ENCODE measurements at regions not wholly inside any gene's neighbourhood (a gene's known extent, or its start where the extent isn't known, plus 50 kb on each side); places are given as distances from the start of the nearest gene placed in this dataset.

DNA sequence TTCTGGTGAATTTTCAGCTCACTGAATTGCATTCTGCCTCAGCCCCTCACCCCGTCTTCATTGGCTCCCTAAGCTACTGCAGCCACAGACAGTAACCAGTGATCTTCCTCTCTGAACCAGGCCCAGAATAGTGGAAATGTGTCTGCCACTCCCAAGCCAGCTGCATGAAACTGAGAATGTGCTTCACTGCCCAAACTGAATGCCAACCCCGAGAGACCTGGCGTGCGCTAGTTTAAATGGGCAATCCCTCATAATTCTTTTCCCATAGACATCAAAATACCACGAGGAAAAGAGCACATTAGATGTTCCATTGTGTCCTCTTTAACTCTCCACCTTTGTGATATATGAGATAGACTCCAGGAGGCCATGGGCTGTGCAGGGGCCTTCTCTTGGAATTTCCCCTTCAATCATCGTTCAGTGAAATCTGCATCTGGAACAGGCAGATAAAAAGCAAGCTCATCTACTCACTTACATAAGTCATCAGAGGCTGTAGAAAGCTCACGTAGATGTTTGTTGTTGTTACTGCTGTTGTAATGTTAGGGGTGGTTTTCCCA lies 320.2 kb downstream of the NFIB start:
- Histone ChIP-seq H3K79me2 (ENCODE audit: low read length) (no peaks in the 10 kb centered on the region), H3K27me3 (ENCODE audit: low read length) (no peaks in the 10 kb centered on the region), H2AFZ (ENCODE audit: low read length) (no peak overlapping the region), H3K9ac (ENCODE audit: low read length) (no peak overlapping the region), H3K4me3 (ENCODE audit: low read length) (no peak overlapping the region), H3K4me1 (ENCODE audit: low read length) (no peaks in the 10 kb centered on the region), H3K27ac (ENCODE audit: low read length) (no peak overlapping the region), H3K9me2 (replicated peaks; ENCODE audit: insufficient read depth, low read length) (no peaks in the 10 kb centered on the region), H3K36me3 (ENCODE audit: insufficient read depth, low read length) (no peaks in the 10 kb centered on the region), H3K9me3 (ENCODE audit: low read length) (no peaks in the 10 kb centered on the region), H3K4me2 (ENCODE audit: low read depth, low read length, poor library complexity, severe bottlenecking) (no peak overlapping the region), H4K20me1 (ENCODE audit: insufficient read depth, low read depth, low read length) (no peaks in the 10 kb centered on the region)
- DNase-seq, result no peak

DNA sequence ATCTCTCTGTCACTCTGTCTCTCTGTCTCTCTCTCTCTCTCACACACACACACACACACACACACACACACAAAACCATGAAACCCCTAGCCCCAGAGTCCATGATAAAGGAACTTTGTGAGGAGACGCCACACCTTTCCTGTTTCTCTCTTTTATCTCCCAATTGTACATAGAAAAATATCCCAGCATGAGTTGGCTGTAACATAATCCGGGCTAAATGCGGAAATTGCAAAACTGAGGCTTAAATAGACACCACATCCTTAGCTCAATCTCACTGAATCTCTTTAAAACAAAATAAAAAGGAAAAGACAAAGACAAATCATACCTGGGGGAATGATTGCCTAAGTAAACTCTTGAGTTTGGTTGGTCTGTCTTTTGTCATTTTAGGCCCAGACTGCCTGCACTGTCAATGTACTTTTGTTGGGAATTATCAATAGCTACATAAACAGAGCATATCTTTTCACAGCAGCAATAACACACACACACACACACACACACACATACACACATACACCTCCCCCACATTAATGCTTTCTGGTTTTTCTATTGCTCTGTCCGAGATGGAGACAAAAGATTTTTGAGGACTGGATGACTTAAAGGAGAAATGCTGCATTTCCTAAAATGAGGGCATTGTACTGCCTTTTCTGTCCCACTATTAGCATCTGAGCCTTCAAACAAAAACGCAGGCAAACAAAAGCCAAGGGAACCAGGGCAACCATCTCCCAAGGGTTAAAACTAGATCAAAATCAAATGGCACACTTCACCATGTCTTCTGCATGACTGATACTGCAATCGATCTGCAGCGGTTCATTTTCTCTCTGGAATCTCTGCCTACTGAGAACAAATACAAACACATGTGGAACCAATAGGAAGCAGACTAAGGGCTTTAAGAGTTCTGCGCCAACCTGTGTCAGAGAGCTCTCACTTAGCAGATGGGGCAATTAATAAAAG lies 321.5 kb downstream of the NFIB start:
- Histone ChIP-seq H4K20me1 (ENCODE audit: insufficient read depth, low read depth, low read length) (no peaks in the 10 kb centered on the region), H3K27ac (ENCODE audit: low read length) (no peak overlapping the region), H3K36me3 (ENCODE audit: insufficient read depth, low read length) (no peaks in the 10 kb centered on the region), H3K9me3 (ENCODE audit: low read length) (no peaks in the 10 kb centered on the region), H3K4me3 (ENCODE audit: low read length) (no peak overlapping the region), H3K79me2 (ENCODE audit: low read length) (no peaks in the 10 kb centered on the region), H3K9ac (ENCODE audit: low read length) (no peak overlapping the region), H3K9me2 (replicated peaks; ENCODE audit: insufficient read depth, low read length) (no peaks in the 10 kb centered on the region), H3K4me1 (ENCODE audit: low read length) (no peaks in the 10 kb centered on the region), H3K4me2 (ENCODE audit: low read depth, low read length, poor library complexity, severe bottlenecking) (no peak overlapping the region), H3K27me3 (ENCODE audit: low read length) (no peaks in the 10 kb centered on the region), H2AFZ (ENCODE audit: low read length) (no peak overlapping the region)
- DNase-seq, result no peak

DNA sequence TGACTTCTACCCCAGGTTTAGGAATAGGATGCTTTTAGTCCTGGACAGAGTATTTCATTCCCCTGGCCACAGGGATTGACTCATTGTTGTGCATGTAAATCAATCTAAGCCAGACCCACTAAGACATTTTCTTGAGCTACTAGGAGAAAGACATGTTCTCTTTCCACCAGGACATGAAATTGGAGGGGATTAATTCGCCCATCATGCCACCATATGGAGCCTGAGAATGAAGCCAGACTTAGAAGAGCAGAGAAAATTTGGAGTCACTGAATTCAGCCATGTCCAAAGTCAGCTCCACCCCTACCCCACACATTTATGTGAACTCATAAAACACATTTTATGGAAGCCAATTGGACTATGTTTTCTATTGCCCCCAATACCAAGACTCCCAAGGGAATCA lies 322.5 kb downstream of the NFIB start:
- Histone ChIP-seq H3K4me3 (ENCODE audit: low read length) (no peak overlapping the region), H3K4me1 (ENCODE audit: low read length) (no peaks in the 10 kb centered on the region), H3K4me2 (ENCODE audit: low read depth, low read length, poor library complexity, severe bottlenecking) (no peak overlapping the region), H3K27me3 (ENCODE audit: low read length) (no peaks in the 10 kb centered on the region), H3K9me2 (replicated peaks; ENCODE audit: insufficient read depth, low read length) (no peaks in the 10 kb centered on the region), H3K79me2 (ENCODE audit: low read length) (no peaks in the 10 kb centered on the region), H2AFZ (ENCODE audit: low read length) (no peak overlapping the region), H3K9me3 (ENCODE audit: low read length) (no peaks in the 10 kb centered on the region), H3K27ac (ENCODE audit: low read length) (no peak overlapping the region), H3K36me3 (ENCODE audit: insufficient read depth, low read length) (no peaks in the 10 kb centered on the region), H3K9ac (ENCODE audit: low read length) (no peak overlapping the region), H4K20me1 (ENCODE audit: insufficient read depth, low read depth, low read length) (no peaks in the 10 kb centered on the region)
- DNase-seq, result no peak

DNA sequence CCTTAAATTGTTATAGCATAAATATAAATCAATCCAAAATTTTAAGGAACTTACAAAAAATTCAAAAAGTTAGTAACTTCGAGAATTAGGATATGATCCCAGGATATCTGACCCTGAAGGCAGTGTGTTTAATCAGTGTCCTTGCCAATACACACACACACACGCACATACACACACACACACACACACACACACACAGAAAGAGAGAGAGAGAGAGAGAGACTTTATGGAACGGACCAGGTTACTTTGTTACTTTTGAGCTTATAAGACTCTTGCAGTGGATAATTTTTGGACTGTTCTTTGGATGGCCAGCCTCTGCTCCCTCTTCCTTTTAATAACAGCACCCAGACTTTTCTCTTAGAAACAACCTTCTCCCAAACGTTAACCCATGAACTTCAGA lies 322.9 kb downstream of the NFIB start:
- Histone ChIP-seq H2AFZ (ENCODE audit: low read length) (no peak overlapping the region), H3K27ac (ENCODE audit: low read length) (no peak overlapping the region), H3K36me3 (ENCODE audit: insufficient read depth, low read length) (no peaks in the 10 kb centered on the region), H3K27me3 (ENCODE audit: low read length) (no peaks in the 10 kb centered on the region), H3K9ac (ENCODE audit: low read length) (no peak overlapping the region), H4K20me1 (ENCODE audit: insufficient read depth, low read depth, low read length) (no peaks in the 10 kb centered on the region), H3K4me1 (ENCODE audit: low read length) (no peaks in the 10 kb centered on the region), H3K4me3 (ENCODE audit: low read length) (no peak overlapping the region), H3K79me2 (ENCODE audit: low read length) (no peaks in the 10 kb centered on the region), H3K9me3 (ENCODE audit: low read length) (no peaks in the 10 kb centered on the region), H3K4me2 (ENCODE audit: low read depth, low read length, poor library complexity, severe bottlenecking) (no peak overlapping the region), H3K9me2 (replicated peaks; ENCODE audit: insufficient read depth, low read length) (no peaks in the 10 kb centered on the region)
- no peak for DNase-seq

DNA sequence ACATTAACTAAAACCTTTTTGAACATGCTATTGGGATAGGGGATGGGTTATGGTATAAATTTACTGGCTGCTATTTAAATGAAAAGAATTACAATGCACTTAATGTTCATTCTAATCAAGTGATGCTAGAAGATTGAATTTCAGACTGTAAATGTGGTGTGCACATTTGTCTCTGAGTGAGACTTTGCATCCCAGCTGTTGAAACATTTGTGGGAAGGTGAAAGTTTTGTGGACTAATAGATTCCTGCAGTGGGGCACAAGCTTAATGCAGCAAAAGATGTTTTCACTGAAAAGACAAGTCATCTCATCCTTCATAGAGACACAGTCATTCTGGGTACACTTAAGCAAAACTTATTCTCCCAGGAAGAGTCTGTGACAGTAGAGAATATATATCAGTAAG lies 323.6 kb downstream of the NFIB start:
- H3K79me2 ChIP-seq (ENCODE audit: low read length), result no peaks in the 10 kb centered on the region
- no peak overlapping the region for H2AFZ ChIP-seq (ENCODE audit: low read length)
- no peak overlapping the region for H3K9ac ChIP-seq (ENCODE audit: low read length)
- no peaks in the 10 kb centered on the region for H3K9me3 ChIP-seq (ENCODE audit: low read length)
- no peaks in the 10 kb centered on the region for H3K27me3 ChIP-seq (ENCODE audit: low read length)
- no peaks in the 10 kb centered on the region for H3K36me3 ChIP-seq (ENCODE audit: insufficient read depth, low read length)
- no peak overlapping the region for H3K4me3 ChIP-seq (ENCODE audit: low read length)
- no peaks in the 10 kb centered on the region for H3K9me2 ChIP-seq (replicated peaks; ENCODE audit: insufficient read depth, low read length)
- DNase-seq, result no peak
- no peaks in the 10 kb centered on the region for H4K20me1 ChIP-seq (ENCODE audit: insufficient read depth, low read depth, low read length)
- no peak overlapping the region for H3K27ac ChIP-seq (ENCODE audit: low read length)
- H3K4me2 ChIP-seq (ENCODE audit: low read depth, low read length, poor library complexity, severe bottlenecking), result no peak overlapping the region
- H3K4me1 ChIP-seq (ENCODE audit: low read length), result no peaks in the 10 kb centered on the region

DNA sequence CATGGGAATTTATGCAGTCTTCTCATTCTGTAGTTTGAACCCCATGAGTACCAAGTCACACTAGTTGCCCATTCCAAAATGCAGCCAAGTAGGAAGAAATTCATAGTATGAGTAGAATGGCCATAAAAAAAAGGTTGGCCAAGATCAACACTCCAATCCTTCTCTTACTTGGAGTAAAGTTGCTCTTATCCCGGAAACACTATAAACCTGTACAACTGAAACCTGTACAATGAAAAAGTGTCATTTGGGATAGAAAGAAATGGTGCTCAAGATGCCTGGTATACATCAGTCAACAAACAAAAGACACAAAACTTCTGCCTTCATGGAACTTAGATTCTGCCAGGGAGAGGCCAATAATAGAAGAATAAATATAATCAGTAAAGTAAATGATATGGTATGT lies 325.0 kb downstream of the NFIB start:
- Histone ChIP-seq H3K4me2 (ENCODE audit: low read depth, low read length, poor library complexity, severe bottlenecking) (no peak overlapping the region), H3K27ac (ENCODE audit: low read length) (no peak overlapping the region), H3K9ac (ENCODE audit: low read length) (no peak overlapping the region), H2AFZ (ENCODE audit: low read length) (no peak overlapping the region), H3K79me2 (ENCODE audit: low read length) (no peaks in the 10 kb centered on the region), H4K20me1 (ENCODE audit: insufficient read depth, low read depth, low read length) (no peaks in the 10 kb centered on the region), H3K4me3 (ENCODE audit: low read length) (no peak overlapping the region), H3K9me2 (replicated peaks; ENCODE audit: insufficient read depth, low read length) (no peaks in the 10 kb centered on the region), H3K36me3 (ENCODE audit: insufficient read depth, low read length) (no peaks in the 10 kb centered on the region), H3K4me1 (ENCODE audit: low read length) (no peaks in the 10 kb centered on the region), H3K27me3 (ENCODE audit: low read length) (no peaks in the 10 kb centered on the region), H3K9me3 (ENCODE audit: low read length) (no peaks in the 10 kb centered on the region)
- no peak for DNase-seq

DNA sequence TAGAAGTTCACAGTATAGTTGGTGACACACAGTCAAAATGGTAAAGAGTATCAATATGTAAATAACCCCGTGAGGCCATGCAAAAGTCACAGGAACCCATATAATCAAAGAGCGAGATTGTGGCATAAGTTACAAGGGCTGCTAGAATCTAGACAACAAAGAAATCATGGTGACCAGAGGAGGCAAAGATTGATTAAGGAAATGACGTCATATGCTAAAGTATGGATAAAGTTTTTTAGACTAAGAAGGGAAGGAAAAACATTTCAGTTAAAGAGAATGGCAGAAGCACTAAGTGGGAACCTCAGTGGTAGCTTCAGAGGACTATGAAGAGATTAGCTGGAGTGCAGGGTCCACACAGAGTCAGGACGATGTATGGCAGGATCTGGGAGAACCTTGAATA lies 330.3 kb downstream of the NFIB start:
- no peak overlapping the region for H2AFZ ChIP-seq (ENCODE audit: low read length)
- no peaks in the 10 kb centered on the region for H4K20me1 ChIP-seq (ENCODE audit: insufficient read depth, low read depth, low read length)
- H3K9me3 ChIP-seq (ENCODE audit: low read length), result no peaks in the 10 kb centered on the region
- no peaks in the 10 kb centered on the region for H3K9me2 ChIP-seq (replicated peaks; ENCODE audit: insufficient read depth, low read length)
- no peak overlapping the region for H3K4me2 ChIP-seq (ENCODE audit: low read depth, low read length, poor library complexity, severe bottlenecking)
- no peak for DNase-seq
- H3K36me3 ChIP-seq (ENCODE audit: insufficient read depth, low read length), result no peaks in the 10 kb centered on the region
- no peak overlapping the region for H3K9ac ChIP-seq (ENCODE audit: low read length)
- no peaks in the 10 kb centered on the region for H3K27me3 ChIP-seq (ENCODE audit: low read length)
- H3K79me2 ChIP-seq (ENCODE audit: low read length), result no peaks in the 10 kb centered on the region
- H3K4me3 ChIP-seq (ENCODE audit: low read length), result no peak overlapping the region
- no peak overlapping the region for H3K27ac ChIP-seq (ENCODE audit: low read length)
- H3K4me1 ChIP-seq (ENCODE audit: low read length), result no peaks in the 10 kb centered on the region

DNA sequence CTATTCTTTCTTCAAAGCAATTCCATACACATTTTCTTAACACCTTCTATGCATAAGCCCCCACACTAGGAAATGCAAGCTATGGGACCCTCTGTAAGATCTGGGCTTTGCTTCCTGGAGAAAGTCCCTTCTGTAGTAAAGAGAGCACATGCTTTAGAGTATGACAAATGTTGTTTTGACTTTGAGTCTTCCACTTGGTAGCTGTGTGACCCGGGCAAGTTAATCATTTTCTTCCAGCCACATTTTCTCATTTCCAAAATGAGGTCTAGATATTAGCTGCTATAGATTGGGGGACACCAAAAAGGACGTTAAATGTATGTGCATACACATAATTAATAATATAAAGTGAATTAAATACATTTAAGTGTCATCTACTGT lies 334.0 kb downstream of the NFIB start:
- Histone ChIP-seq H3K36me3 (ENCODE audit: insufficient read depth, low read length) (no peaks in the 10 kb centered on the region), H3K27me3 (ENCODE audit: low read length) (no peaks in the 10 kb centered on the region), H3K79me2 (ENCODE audit: low read length) (no peaks in the 10 kb centered on the region), H3K9ac (ENCODE audit: low read length) (no peak overlapping the region), H2AFZ (ENCODE audit: low read length) (no peak overlapping the region), H3K9me2 (replicated peaks; ENCODE audit: insufficient read depth, low read length) (no peaks in the 10 kb centered on the region), H3K4me1 (ENCODE audit: low read length) (no peaks in the 10 kb centered on the region), H3K4me2 (ENCODE audit: low read depth, low read length, poor library complexity, severe bottlenecking) (no peak overlapping the region), H3K9me3 (ENCODE audit: low read length) (no peaks in the 10 kb centered on the region), H3K27ac (ENCODE audit: low read length) (no peak overlapping the region), H3K4me3 (ENCODE audit: low read length) (no peak overlapping the region), H4K20me1 (ENCODE audit: insufficient read depth, low read depth, low read length) (no peaks in the 10 kb centered on the region)
- DNase-seq, result no peak

Measured in Karpas-422 (cell line).